Mesenchymal stem cell (in vitro differentiated cells and primary cell): ENCODE measurements at regions not wholly inside any gene's neighbourhood (a gene's known extent, or its start where the extent isn't known, plus 50 kb on each side); places are given as distances from the start of the nearest gene placed in this dataset.

Source experiments
- DNase-seq: peaks from one replicate; pipeline ENCODE4 v3.0.0-alpha.2; 2013
- H2AFZ ChIP-seq: one replicate; pipeline ENCODE4 v1.6.1; 2013; ENCODE audit warnings: low read depth, mild to moderate bottlenecking, control low read depth, inconsistent platforms, low read length, moderate library complexity
- H2AK5ac ChIP-seq: 2 replicates; pipeline ENCODE4 v1.6.1; 2013; ENCODE audit warnings: low read length, moderate library complexity, mild to moderate bottlenecking, inconsistent platforms; ENCODE audit not compliant: severe bottlenecking
- H2BK120ac ChIP-seq: one replicate; pipeline ENCODE4 v1.6.1; 2013; ENCODE audit warnings: low read depth, mild to moderate bottlenecking, inconsistent platforms, low read length, moderate library complexity
- H2BK12ac ChIP-seq, 2 experiments: one replicate each; pipeline ENCODE4 v1.6.1; 2013; ENCODE audit warnings: inconsistent platforms in 2 of 2, low read length in 2 of 2, mild to moderate bottlenecking in 2 of 2, moderate library complexity in 2 of 2, control low read depth in 1 of 2
- H2BK15ac ChIP-seq: one replicate; pipeline ENCODE4 v1.6.1; 2013; ENCODE audit warnings: mild to moderate bottlenecking, low read depth, inconsistent platforms; ENCODE audit not compliant: poor library complexity, severe bottlenecking
- H2BK5ac ChIP-seq: 2 replicates; pipeline ENCODE4 v1.6.1; 2013; ENCODE audit warnings: low read depth, mild to moderate bottlenecking, low read length, control low read depth, inconsistent platforms; ENCODE audit not compliant: poor library complexity, severe bottlenecking
- H3K14ac ChIP-seq, 2 experiments: one replicate each; pipeline ENCODE4 v1.6.1; 2013; ENCODE audit warnings: inconsistent platforms in 2 of 2, low read length in 2 of 2, control low read depth in 1 of 2, mild to moderate bottlenecking in 1 of 2, moderate library complexity in 1 of 2
- H3K18ac ChIP-seq, 2 experiments: one replicate each; pipeline ENCODE4 v1.6.1; 2013; ENCODE audit warnings: inconsistent platforms in 2 of 2, low read length in 2 of 2, control low read depth in 1 of 2, low read depth in 1 of 2, mild to moderate bottlenecking in 1 of 2
- H3K23ac ChIP-seq, 2 experiments: one replicate each; pipeline ENCODE4 v1.6.1; 2013; ENCODE audit warnings: inconsistent platforms in 2 of 2, low read length in 2 of 2, mild to moderate bottlenecking in 2 of 2, moderate library complexity in 2 of 2, control low read depth in 1 of 2
- H3K27ac ChIP-seq: 2 replicates; pipeline ENCODE4 v1.5.1; 2013; ENCODE audit warnings: mild to moderate bottlenecking, moderate library complexity, low read length, control low read depth, inconsistent platforms; ENCODE audit not compliant: poor library complexity, severe bottlenecking
- H3K27me3 ChIP-seq, 2 experiments: 2 replicates each; pipeline versions ENCODE4 v1.6.1 to v1.7.0; 2013; ENCODE audit warnings: low read length in 2 of 2, mild to moderate bottlenecking in 2 of 2, moderate library complexity in 2 of 2, control low read depth in 1 of 2, inconsistent platforms in 1 of 2; ENCODE audit not compliant: control insufficient read depth in 1 of 2, insufficient read depth in 1 of 2
- H3K36me3 ChIP-seq, 2 experiments: 2 replicates each; pipeline versions ENCODE4 v1.6.1 to v1.7.0; 2013; ENCODE audit warnings: low read length in 2 of 2, control low read depth in 1 of 2, inconsistent platforms in 1 of 2, low read depth in 1 of 2, mild to moderate bottlenecking in 1 of 2; ENCODE audit not compliant: insufficient read depth in 2 of 2, control insufficient read depth in 1 of 2
- H3K4ac ChIP-seq, 2 experiments: one replicate each; pipeline ENCODE4 v1.6.1; 2013; ENCODE audit warnings: inconsistent platforms in 2 of 2, low read length in 2 of 2, mild to moderate bottlenecking in 2 of 2, moderate library complexity in 2 of 2, control low read depth in 1 of 2, low read depth in 1 of 2
- H3K4me1 ChIP-seq: 2 replicates; pipeline ENCODE4 v1.6.1; 2013; ENCODE audit warnings: low read depth, low read length, control low read depth; ENCODE audit not compliant: control insufficient read depth, insufficient read depth
- H3K4me2 ChIP-seq: 2 replicates; pipeline ENCODE4 v1.6.1; 2013; ENCODE audit warnings: low read length, mild to moderate bottlenecking, inconsistent platforms; ENCODE audit not compliant: poor library complexity, severe bottlenecking
- H3K4me3 ChIP-seq, 2 experiments: 2 replicates each; pipeline versions ENCODE4 v1.5.1 to v1.7.0; 2013; ENCODE audit warnings: low read length in 2 of 2, mild to moderate bottlenecking in 2 of 2, control low read depth in 1 of 2, low read depth in 1 of 2; ENCODE audit not compliant: insufficient read depth in 1 of 2
- H3K79me1 ChIP-seq: replicated peaks from 2 replicates; pipeline ENCODE4 v1.6.1; 2013; ENCODE audit warnings: mild to moderate bottlenecking, control low read depth, low read length, inconsistent platforms; ENCODE audit not compliant: poor library complexity, severe bottlenecking
- H3K9ac ChIP-seq: 2 replicates; pipeline ENCODE4 v1.7.0; 2013; ENCODE audit warnings: mild to moderate bottlenecking, low read length, moderate library complexity
- H3K9me3 ChIP-seq: 2 replicates; pipeline ENCODE4 v1.7.0; 2013; ENCODE audit warnings: mild to moderate bottlenecking, low read length; ENCODE audit not compliant: control insufficient read depth
- H4K8ac ChIP-seq: one replicate; pipeline ENCODE4 v1.6.1; 2013; ENCODE audit warnings: inconsistent platforms, mild to moderate bottlenecking, low read length, moderate library complexity
- H4K91ac ChIP-seq: one replicate; pipeline ENCODE4 v1.6.1; 2013; ENCODE audit warnings: mild to moderate bottlenecking, low read length, inconsistent platforms
- WGBS: methylation state at CpG from one replicate; pipeline ENCODE4 v1.1.7; 2013; ENCODE audit warnings: mixed read lengths; 5-methylcytosine and 5-hydroxymethylcytosine counted together

DNA sequence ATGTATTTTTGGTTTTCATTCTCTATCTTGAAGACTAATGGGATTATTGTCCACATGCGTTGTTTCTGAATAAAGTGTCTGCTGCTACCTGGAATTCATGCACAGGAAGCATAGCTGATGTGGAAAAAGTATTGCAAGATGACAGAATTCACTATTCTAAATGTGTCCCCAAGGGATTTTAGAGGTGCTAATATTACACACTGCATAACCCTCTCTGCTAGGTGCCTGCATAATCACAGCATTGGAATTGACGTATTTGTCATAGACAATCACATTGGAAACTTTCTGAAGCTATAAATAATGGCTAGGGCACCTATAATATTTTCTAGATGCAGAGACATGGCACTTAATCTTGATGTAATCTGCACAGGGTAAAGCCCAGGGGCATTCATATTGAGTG lies 496.1 kb downstream of the JRKL start:
- H3K27me3 ChIP-seq: no peaks in the 10 kb centered on the region
- no peak overlapping the region for H3K27ac ChIP-seq
- H3K4me3 ChIP-seq: no peak overlapping the region
- no peaks in the 10 kb centered on the region for H3K79me1 ChIP-seq
- no peak overlapping the region for H2AK5ac ChIP-seq
- H2AFZ ChIP-seq: no peak overlapping the region
- H3K4me1 ChIP-seq: no peaks in the 10 kb centered on the region
- H2BK120ac ChIP-seq: no peak overlapping the region
- no peak overlapping the region for H4K91ac ChIP-seq
- H2BK5ac ChIP-seq: no peak overlapping the region
- no peaks in the 10 kb centered on the region for H3K36me3 ChIP-seq
- H2BK15ac ChIP-seq: no peak overlapping the region
- DNase-seq: no peak
- H4K8ac ChIP-seq: no peak overlapping the region
- 92% methylated on average over 2 of the region's 2 CpGs for WGBS
- H3K18ac ChIP-seq: no peak overlapping the region
- no peak overlapping the region for H3K4ac ChIP-seq
- no peaks in the 10 kb centered on the region for H3K9me3 ChIP-seq
- no peak overlapping the region for H3K9ac ChIP-seq
- no peak overlapping the region for H3K23ac ChIP-seq
- H3K14ac ChIP-seq: no peak overlapping the region
- no peak overlapping the region for H2BK12ac ChIP-seq
- H3K4me2 ChIP-seq: no peak overlapping the region

DNA sequence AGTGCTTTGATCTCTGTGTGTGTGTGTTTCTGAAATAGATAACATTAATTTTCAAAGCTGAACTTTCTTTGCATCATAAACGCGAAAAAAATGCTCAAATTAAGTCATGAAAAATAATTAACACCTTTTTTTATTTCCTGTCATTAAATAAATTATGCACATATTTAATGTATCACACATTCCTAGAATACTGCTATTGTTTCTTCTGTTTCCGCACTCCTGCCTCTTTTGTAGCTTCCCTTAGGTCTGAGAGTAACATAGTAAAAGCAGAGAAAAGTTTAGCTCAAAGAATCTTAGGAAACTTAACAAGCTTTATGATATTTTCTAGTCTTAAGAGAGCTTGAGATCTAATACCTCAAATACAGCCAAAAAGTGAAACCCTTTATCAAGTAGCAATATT lies 504.2 kb downstream of the JRKL start:
- H3K36me3 ChIP-seq: no peaks in the 10 kb centered on the region
- no peak overlapping the region for H2BK12ac ChIP-seq
- no peak for DNase-seq
- no peak overlapping the region for H3K18ac ChIP-seq
- H3K27ac ChIP-seq: no peak overlapping the region
- H4K8ac ChIP-seq: no peak overlapping the region
- no peaks in the 10 kb centered on the region for H3K27me3 ChIP-seq
- no peak overlapping the region for H3K4me2 ChIP-seq
- no peak overlapping the region for H3K9ac ChIP-seq
- no peak overlapping the region for H3K23ac ChIP-seq
- H2BK5ac ChIP-seq: no peak overlapping the region
- no CpG with 5 or more reads among the region's 3 CpGs for WGBS
- H2BK15ac ChIP-seq: no peak overlapping the region
- H2BK120ac ChIP-seq: no peak overlapping the region
- H4K91ac ChIP-seq: no peak overlapping the region
- H3K9me3 ChIP-seq: no peaks in the 10 kb centered on the region
- H2AFZ ChIP-seq: no peak overlapping the region
- H3K4ac ChIP-seq: no peak overlapping the region
- H3K4me3 ChIP-seq: no peak overlapping the region
- H3K79me1 ChIP-seq: no peaks in the 10 kb centered on the region
- no peak overlapping the region for H3K14ac ChIP-seq
- no peak overlapping the region for H2AK5ac ChIP-seq
- H3K4me1 ChIP-seq: no peaks in the 10 kb centered on the region

DNA sequence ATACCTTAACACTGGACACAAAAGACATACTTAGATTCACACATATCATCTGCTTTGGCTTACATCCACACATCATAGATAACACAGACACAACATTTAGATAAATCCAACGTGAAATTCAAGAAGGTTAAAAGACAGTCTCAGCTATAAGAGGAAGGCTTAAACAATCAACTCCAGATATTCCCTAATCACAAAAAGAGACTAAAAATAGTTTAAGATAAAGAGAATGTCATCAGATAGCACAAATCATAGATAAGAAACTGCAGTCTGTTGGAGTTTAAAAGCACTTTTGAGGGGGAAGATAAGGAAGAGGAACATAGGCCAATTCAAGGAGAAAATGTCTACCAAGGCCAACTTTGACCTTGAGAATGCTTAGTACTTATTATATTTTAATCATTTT lies 504.8 kb downstream of the JRKL start:
- whole genome bisulfite sequencing: 80% methylated on average over 1 of the region's 1 CpG
- no peak overlapping the region for H3K14ac ChIP-seq

DNA sequence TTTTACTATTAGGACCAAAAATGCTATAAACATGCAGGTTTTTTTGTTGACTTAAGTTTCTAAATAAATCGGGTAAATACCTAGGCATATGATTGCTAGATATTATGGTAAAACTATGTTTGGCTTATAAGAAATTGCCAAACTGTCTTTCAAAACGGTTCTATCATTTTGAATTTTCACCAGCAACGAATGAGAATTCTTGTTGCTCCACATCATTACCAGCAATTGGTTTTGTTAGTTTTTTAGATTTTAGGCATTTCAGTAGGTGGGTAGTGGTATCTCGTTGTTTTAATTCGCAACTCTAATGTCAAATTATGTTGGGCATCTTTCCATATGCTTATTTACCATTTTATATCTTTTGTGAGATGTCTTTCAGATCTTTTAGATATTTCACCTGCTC lies 510.2 kb downstream of the JRKL start:
- no peak overlapping the region for H3K18ac ChIP-seq

More for the DNA sequence above, 504.8 kb downstream of the JRKL start:
- no peak overlapping the region for H3K18ac ChIP-seq
- DNase-seq: no peak
- no peak overlapping the region for H3K23ac ChIP-seq
- H4K91ac ChIP-seq: no peak overlapping the region
- no peaks in the 10 kb centered on the region for H3K9me3 ChIP-seq
- no peak overlapping the region for H2BK120ac ChIP-seq
- H2BK5ac ChIP-seq: no peak overlapping the region
- H2AFZ ChIP-seq: no peak overlapping the region
- no peak overlapping the region for H3K9ac ChIP-seq
- H2BK15ac ChIP-seq: no peak overlapping the region
- no peaks in the 10 kb centered on the region for H3K4me1 ChIP-seq
- H4K8ac ChIP-seq: no peak overlapping the region
- H3K36me3 ChIP-seq: no peaks in the 10 kb centered on the region
- no peak overlapping the region for H2AK5ac ChIP-seq
- no peak overlapping the region for H3K27ac ChIP-seq
- no peak overlapping the region for H3K4me3 ChIP-seq
- no peaks in the 10 kb centered on the region for H3K79me1 ChIP-seq
- no peak overlapping the region for H2BK12ac ChIP-seq
- no peaks in the 10 kb centered on the region for H3K27me3 ChIP-seq
- H3K4ac ChIP-seq: no peak overlapping the region
- no peak overlapping the region for H3K4me2 ChIP-seq

More for the DNA sequence above, 510.2 kb downstream of the JRKL start:
- no peak for DNase-seq
- no peak overlapping the region for H4K91ac ChIP-seq
- no peaks in the 10 kb centered on the region for H3K9me3 ChIP-seq
- H4K8ac ChIP-seq: no peak overlapping the region
- no peak overlapping the region for H3K14ac ChIP-seq
- H3K4me1 ChIP-seq: no peaks in the 10 kb centered on the region
- no peak overlapping the region for H3K23ac ChIP-seq
- no peak overlapping the region for H3K27ac ChIP-seq
- no peak overlapping the region for H2AFZ ChIP-seq
- no peak overlapping the region for H2BK15ac ChIP-seq
- no peak overlapping the region for H3K4me2 ChIP-seq
- no peak overlapping the region for H3K4me3 ChIP-seq
- 65% methylated on average over 2 of the region's 5 CpGs for WGBS
- H3K9ac ChIP-seq: no peak overlapping the region
- H3K36me3 ChIP-seq: no peaks in the 10 kb centered on the region
- no peak overlapping the region for H2BK120ac ChIP-seq
- H3K4ac ChIP-seq: no peak overlapping the region
- H2BK5ac ChIP-seq: no peak overlapping the region
- no peak overlapping the region for H2AK5ac ChIP-seq
- no peaks in the 10 kb centered on the region for H3K27me3 ChIP-seq
- H2BK12ac ChIP-seq: no peak overlapping the region
- H3K79me1 ChIP-seq: no peaks in the 10 kb centered on the region
